Posterior cingulate gyrus (tissue), 11 donors: ENCODE measurements at regions not wholly inside any gene's neighbourhood (a gene's known extent, or its start where the extent isn't known, plus 50 kb on each side); places are given as distances from the start of the nearest gene placed in this dataset.
A peak's percentile ranks its signal among the peaks of the same experiment; 100 is the strongest.

Source experiments
- DNase-seq, 10 donors: peaks; one replicate each; pipeline versions ENCODE4 v3.0.0 to v3.0.0-alpha.2; 2020 to 2021; ENCODE audit warnings: mixed read lengths in 3 of 10
- intact Hi-C: fragments of 100-400 bp; cut with DNase I; formaldehyde crosslinking; loops from one replicate; pipeline ENCODE4 v1.15.1; 2023

- DNase-seq = no peak
- intact Hi-C loops = no loop called here
Observed at GRCh38 chr5:152844713-152845112, 439.6 kb upstream of the NMUR2 start.

- intact Hi-C loops = no loop called here
- DNase-seq = no peak
Observed at GRCh38 chr5:152853361-152853760, 448.3 kb upstream of the NMUR2 start.

GRCh38 chr5:152855441-152855840 is 450.4 kb upstream of the NMUR2 start:
- intact Hi-C loops = no loop called here
- DNase-seq = no peak

- DNase-seq = no peak
- intact Hi-C loops = no loop called here
Observed at GRCh38 chr5:152861231-152861630, 456.2 kb upstream of the NMUR2 start.

GRCh38 chr5:152864447-152864846 is 459.4 kb upstream of the NMUR2 start:
- no peak for DNase-seq
- intact Hi-C loops = no loop called here

GRCh38 chr5:152864991-152865390 is 459.9 kb upstream of the NMUR2 start:
- intact Hi-C loops = no loop called here
- no peak for DNase-seq

- no peak for DNase-seq
- intact Hi-C loops = no loop called here
Observed at GRCh38 chr5:152869971-152870370, 464.9 kb upstream of the NMUR2 start.

GRCh38 chr5:152882621-152883020 is 477.5 kb upstream of the NMUR2 start:
- DNase-seq = no peak
- intact Hi-C loops = no loop called here

- intact Hi-C loops = no loop called here
- no peak for DNase-seq
Observed at GRCh38 chr5:152883066-152883775, 478.1 kb upstream of the NMUR2 start.

- intact Hi-C loops = no loop called here
- no peak for DNase-seq
Observed at GRCh38 chr5:152884006-152884405, 478.9 kb upstream of the NMUR2 start.

- intact Hi-C loops = no loop called here
- DNase-seq = no peak
Observed at GRCh38 chr5:152900332-152900731, 495.3 kb upstream of the NMUR2 start.

- intact Hi-C loops = no loop called here
- no peak for DNase-seq
Observed at GRCh38 chr5:152901754-152902153, 496.7 kb upstream of the NMUR2 start.

GRCh38 chr5:152905286-152905685 is 500.2 kb upstream of the NMUR2 start:
- intact Hi-C loops = no loop called here

GRCh38 chr5:152907488-152908245 is 502.6 kb upstream of the NMUR2 start:
- intact Hi-C loops = no loop called here
- no peak for DNase-seq

More at GRCh38 chr5:152905286-152905685, 500.2 kb upstream of the NMUR2 start:
- no peak for DNase-seq

GRCh38 chr5:152912924-152913323 is 507.8 kb upstream of the NMUR2 start:
- DNase-seq = no peak
- intact Hi-C loops = no loop called here

- no peak for DNase-seq
- intact Hi-C loops = no loop called here
Observed at GRCh38 chr5:152932621-152933020, 527.5 kb upstream of the NMUR2 start.

GRCh38 chr5:152933056-152933455 is 528.0 kb upstream of the NMUR2 start:
- no peak for DNase-seq
- intact Hi-C loops = no loop called here

- DNase-seq = no peak
- intact Hi-C loops = no loop called here
Observed at GRCh38 chr5:152938630-152939029, 533.6 kb upstream of the NMUR2 start.

- intact Hi-C loops = no loop called here
- DNase-seq = peak in 1 of 10 donors; percentile 39
Observed at GRCh38 chr5:152942633-152943336, 537.7 kb upstream of the NMUR2 start.

- intact Hi-C loops = no loop called here
- no peak for DNase-seq
Observed at GRCh38 chr5:152953788-152954483, 536.5 kb upstream of the GRIA1 start.
